DND-41 (cell line): ENCODE measurements at regions not wholly inside any gene's neighbourhood (a gene's known extent, or its start where the extent isn't known, plus 50 kb on each side); places are given as distances from the start of the nearest gene placed in this dataset.

Experiments
- ATAC-seq: fragments of 200-7000 bp; cut with Tn5 transposase; 3 replicates; pipeline ENCODE4 v1.9.1; 2021; ENCODE audit warnings: low read depth; ENCODE audit not compliant: insufficient read depth
- DNase-seq: peaks from one replicate; pipeline ENCODE4 v3.0.0-alpha.2; 2020
- H2AFZ ChIP-seq: 2 replicates; pipeline ENCODE4 v1.6.0; 2012; ENCODE audit warnings: low read depth, low read length
- H3K27ac ChIP-seq: 2 replicates; pipeline ENCODE4 v1.5.1; 2012; ENCODE audit warnings: low read length, inconsistent platforms
- H3K27me3 ChIP-seq: fragments of 200-600 bp; sonication (generic); 2 replicates; pipeline ENCODE4 v1.6.0; 2012; ENCODE audit warnings: low read length, mild to moderate bottlenecking, inconsistent platforms; ENCODE audit not compliant: insufficient read depth, poor library complexity
- H3K36me3 ChIP-seq: 2 replicates; pipeline ENCODE4 v1.5.1; 2012; ENCODE audit warnings: low read length, inconsistent platforms; ENCODE audit not compliant: insufficient read depth
- H3K4me1 ChIP-seq: 2 replicates; pipeline ENCODE4 v1.5.1; 2012; ENCODE audit warnings: mild to moderate bottlenecking, low read length; ENCODE audit not compliant: insufficient read depth
- H3K4me2 ChIP-seq: 2 replicates; pipeline ENCODE4 v1.6.0; 2012; ENCODE audit warnings: mild to moderate bottlenecking, moderate library complexity, low read length, inconsistent platforms; ENCODE audit not compliant: insufficient read depth
- H3K4me3 ChIP-seq, 2 experiments: fragments of 200-600 bp in 1 of 2; shearing (Covaris generic) in 1 of 2; 2 replicates each; pipeline ENCODE4 v1.5.1; 2012 to 2016; ENCODE audit warnings: inconsistent platforms in 2 of 2, low read length in 2 of 2, mild to moderate bottlenecking in 2 of 2, low read depth in 1 of 2, moderate library complexity in 1 of 2
- H3K79me2 ChIP-seq: 2 replicates; pipeline ENCODE4 v1.6.0; 2012; ENCODE audit warnings: low read length, inconsistent platforms; ENCODE audit not compliant: insufficient read depth
- H3K9ac ChIP-seq: 2 replicates; pipeline ENCODE4 v1.6.0; 2012; ENCODE audit warnings: low read depth, mild to moderate bottlenecking, inconsistent platforms, low read length, moderate library complexity
- H3K9me3 ChIP-seq: 2 replicates; pipeline ENCODE4 v1.5.1; 2012; ENCODE audit warnings: low read length, moderate library complexity, mild to moderate bottlenecking, inconsistent platforms; ENCODE audit not compliant: insufficient read depth, severe bottlenecking
- H4K20me1 ChIP-seq: 2 replicates; pipeline ENCODE4 v1.6.0; 2012; ENCODE audit warnings: low read length; ENCODE audit not compliant: insufficient read depth
- EZH2 ChIP-seq: IDR thresholded peaks from 3 replicates; pipeline ENCODE4 v1.6.1; 2012; ENCODE audit warnings: borderline replicate concordance, low read depth, mild to moderate bottlenecking, moderate library complexity, low read length, inconsistent platforms; ENCODE audit not compliant: severe bottlenecking
- TF ChIP-seq, protein P1 (sequence below): IDR thresholded peaks from 2 replicates; pipeline ENCODE4 v1.5.1; 2012; ENCODE audit warnings: borderline replicate concordance, low read length, moderate library complexity, mild to moderate bottlenecking; ENCODE audit not compliant: poor library complexity, severe bottlenecking; ENCODE audit errors: extremely low read depth

DNA sequence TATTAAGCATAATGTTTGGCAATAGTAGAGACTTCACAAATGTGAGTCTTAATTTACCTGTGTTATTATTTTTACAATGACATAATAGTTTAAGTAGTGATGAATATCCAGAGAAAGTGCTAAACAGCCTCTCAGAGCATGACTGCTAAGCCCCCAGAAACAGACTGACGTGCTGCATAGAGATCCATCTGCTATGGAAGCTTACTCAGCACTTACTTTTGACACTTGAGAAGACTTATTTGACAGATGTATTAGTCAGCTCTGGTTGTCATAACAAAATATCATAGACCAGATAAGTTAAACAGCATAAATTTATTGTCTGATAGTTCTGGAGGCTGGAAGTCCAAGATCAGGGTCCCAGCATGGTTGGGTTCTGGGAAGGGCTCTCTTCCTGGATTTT is 334.9 kb upstream of the MON1B start:
- no peak for DNase-seq
- H3K36me3 ChIP-seq: no peaks in the 10 kb centered on the region
- H3K9me3 ChIP-seq: no peaks in the 10 kb centered on the region
- H4K20me1 ChIP-seq: no peaks in the 10 kb centered on the region
- H3K27me3 ChIP-seq: no peaks in the 10 kb centered on the region
- no peak overlapping the region for H3K9ac ChIP-seq
- ATAC-seq: no peak
- no peak for TF ChIP-seq EZH2
- TF ChIP-seq, protein P1, sequence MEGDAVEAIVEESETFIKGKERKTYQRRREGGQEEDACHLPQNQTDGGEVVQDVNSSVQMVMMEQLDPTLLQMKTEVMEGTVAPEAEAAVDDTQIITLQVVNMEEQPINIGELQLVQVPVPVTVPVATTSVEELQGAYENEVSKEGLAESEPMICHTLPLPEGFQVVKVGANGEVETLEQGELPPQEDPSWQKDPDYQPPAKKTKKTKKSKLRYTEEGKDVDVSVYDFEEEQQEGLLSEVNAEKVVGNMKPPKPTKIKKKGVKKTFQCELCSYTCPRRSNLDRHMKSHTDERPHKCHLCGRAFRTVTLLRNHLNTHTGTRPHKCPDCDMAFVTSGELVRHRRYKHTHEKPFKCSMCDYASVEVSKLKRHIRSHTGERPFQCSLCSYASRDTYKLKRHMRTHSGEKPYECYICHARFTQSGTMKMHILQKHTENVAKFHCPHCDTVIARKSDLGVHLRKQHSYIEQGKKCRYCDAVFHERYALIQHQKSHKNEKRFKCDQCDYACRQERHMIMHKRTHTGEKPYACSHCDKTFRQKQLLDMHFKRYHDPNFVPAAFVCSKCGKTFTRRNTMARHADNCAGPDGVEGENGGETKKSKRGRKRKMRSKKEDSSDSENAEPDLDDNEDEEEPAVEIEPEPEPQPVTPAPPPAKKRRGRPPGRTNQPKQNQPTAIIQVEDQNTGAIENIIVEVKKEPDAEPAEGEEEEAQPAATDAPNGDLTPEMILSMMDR: no peak
- no peak overlapping the region for H3K27ac ChIP-seq
- H3K4me1 ChIP-seq: no peaks in the 10 kb centered on the region
- no peak overlapping the region for H3K4me2 ChIP-seq
- H3K4me3 ChIP-seq: no peak overlapping the region
- H2AFZ ChIP-seq: no peak overlapping the region
- H3K79me2 ChIP-seq: no peaks in the 10 kb centered on the region

DNA sequence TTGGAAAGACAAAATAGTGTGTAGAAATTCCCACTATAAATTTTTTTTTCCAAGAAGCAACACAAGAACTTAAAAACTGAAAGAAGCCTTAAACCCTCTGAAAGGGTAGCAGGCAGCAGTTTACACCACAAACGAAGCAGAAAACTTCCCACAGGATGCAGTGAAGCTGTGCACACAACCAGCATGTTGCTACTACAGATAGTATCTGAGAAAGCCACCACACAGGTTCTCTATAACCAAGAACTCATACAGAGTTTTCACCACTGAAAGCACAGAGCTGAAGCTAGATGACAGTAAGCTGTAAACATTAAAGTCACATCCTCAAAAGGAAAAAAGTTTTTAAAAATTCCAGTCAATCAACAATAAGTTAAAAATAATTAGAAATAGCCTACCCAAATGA is 333.6 kb upstream of the MON1B start:
- Histone ChIP-seq H3K4me1 (no peaks in the 10 kb centered on the region), H3K36me3 (no peaks in the 10 kb centered on the region), H3K27me3 (no peaks in the 10 kb centered on the region), H3K27ac (no peak overlapping the region), H3K4me3 (no peak overlapping the region), H3K4me2 (no peak overlapping the region), H2AFZ (no peak overlapping the region), H3K9me3 (no peaks in the 10 kb centered on the region), H3K9ac (no peak overlapping the region), H3K79me2 (no peaks in the 10 kb centered on the region), H4K20me1 (no peaks in the 10 kb centered on the region)
- TF ChIP-seq, protein P1: no peak
- TF ChIP-seq EZH2: no peak
- ATAC-seq (no peak), DNase-seq (no peak)

- TF ChIP-seq, protein P1: no peak
- no peak for TF ChIP-seq EZH2
- H3K79me2 ChIP-seq: no peaks in the 10 kb centered on the region
- H3K4me2 ChIP-seq: no peak overlapping the region
- no peaks in the 10 kb centered on the region for H4K20me1 ChIP-seq
- no peaks in the 10 kb centered on the region for H3K36me3 ChIP-seq
- no peaks in the 10 kb centered on the region for H3K9me3 ChIP-seq
- no peak overlapping the region for H3K27ac ChIP-seq
- no peak overlapping the region for H3K4me3 ChIP-seq
- H3K9ac ChIP-seq: no peak overlapping the region
- no peaks in the 10 kb centered on the region for H3K4me1 ChIP-seq
- DNase-seq: no peak
- no peaks in the 10 kb centered on the region for H3K27me3 ChIP-seq
- H2AFZ ChIP-seq: no peak overlapping the region
- no peak for ATAC-seq
Observed at GRCh38 chr16:76862901-76863300, 328.1 kb upstream of the MON1B start.

DNA sequence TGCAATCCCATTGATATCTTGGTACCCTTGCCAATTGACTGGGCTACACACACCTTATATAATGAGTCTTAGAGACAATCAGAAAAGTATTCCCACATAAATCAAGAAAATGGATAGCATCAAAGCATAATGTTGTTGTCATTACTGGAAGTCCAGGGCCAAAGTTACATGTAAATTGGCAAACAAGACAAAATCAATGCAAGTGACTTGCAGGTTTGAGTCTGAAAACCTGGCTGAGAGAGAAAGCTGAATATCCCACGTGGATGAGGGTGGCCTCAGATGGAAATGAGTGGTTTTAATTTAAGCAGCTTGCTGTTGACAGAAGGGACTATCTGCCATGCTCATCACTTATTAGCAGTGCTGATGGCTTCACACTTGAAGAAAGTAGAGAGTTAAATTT is 324.0 kb upstream of the MON1B start:
- no peak for TF ChIP-seq EZH2
- TF ChIP-seq, protein P1: no peak

More for the DNA sequence above, 324.0 kb upstream of the MON1B start:
- Histone ChIP-seq H3K9me3 (no peaks in the 10 kb centered on the region), H3K27ac (no peak overlapping the region), H3K4me2 (no peak overlapping the region), H3K79me2 (no peaks in the 10 kb centered on the region), H3K36me3 (no peaks in the 10 kb centered on the region), H3K27me3 (no peaks in the 10 kb centered on the region), H3K4me3 (no peak overlapping the region), H3K9ac (no peak overlapping the region), H3K4me1 (no peaks in the 10 kb centered on the region), H2AFZ (no peak overlapping the region), H4K20me1 (no peaks in the 10 kb centered on the region)
- ATAC-seq: no peak
- no peak for DNase-seq
